Suppressor macrophage treated with lipopolysaccharide for 1 hour (primary cell): ENCODE measurements at regions not wholly inside any gene's neighbourhood (a gene's known extent, or its start where the extent isn't known, plus 50 kb on each side); places are given as distances from the start of the nearest gene placed in this dataset.
A peak's percentile ranks its signal among the peaks of the same experiment; 100 is the strongest.

ENCODE experiments used
- DNase-seq, 3 donors: peaks; one replicate each; pipeline ENCODE4 v3.0.0-alpha.2; 2020 to 2022

DNA sequence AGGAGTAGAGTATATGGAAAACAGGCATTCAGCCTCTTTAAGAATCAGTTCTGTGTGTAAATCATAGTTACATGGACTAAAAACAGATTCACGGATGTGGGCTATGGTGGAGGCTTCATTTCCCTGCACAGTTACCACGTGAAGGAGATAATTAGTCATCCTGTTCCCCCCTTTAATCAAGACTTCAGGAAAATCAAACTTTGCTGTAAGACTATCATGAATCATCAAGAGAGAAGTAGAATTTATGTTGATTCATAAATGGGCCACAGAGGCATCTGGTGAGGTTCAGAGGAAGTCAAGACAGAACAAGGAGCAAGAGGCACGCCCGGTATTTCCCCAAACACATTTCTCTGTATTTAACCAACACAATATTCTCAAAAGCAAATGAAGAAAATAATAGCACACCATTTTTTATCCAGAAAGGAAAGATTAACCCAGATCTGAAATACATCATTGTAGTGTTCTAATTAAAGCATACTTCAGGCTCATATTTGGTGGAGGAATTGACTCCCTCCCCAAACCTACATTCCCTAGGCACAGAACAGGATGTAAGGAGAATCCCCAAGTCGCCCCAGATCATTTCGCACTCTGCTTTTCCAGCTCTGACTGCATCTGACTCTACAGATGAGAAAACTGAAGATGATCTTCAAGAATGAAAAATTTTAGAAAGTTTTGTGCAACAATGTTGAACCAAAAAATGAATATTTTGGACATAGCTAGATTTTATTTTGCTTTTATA lies 175.8 kb upstream of the GAS1 start:
- peak; percentile 24 to 60 (median 56) for DNase-seq

DNA sequence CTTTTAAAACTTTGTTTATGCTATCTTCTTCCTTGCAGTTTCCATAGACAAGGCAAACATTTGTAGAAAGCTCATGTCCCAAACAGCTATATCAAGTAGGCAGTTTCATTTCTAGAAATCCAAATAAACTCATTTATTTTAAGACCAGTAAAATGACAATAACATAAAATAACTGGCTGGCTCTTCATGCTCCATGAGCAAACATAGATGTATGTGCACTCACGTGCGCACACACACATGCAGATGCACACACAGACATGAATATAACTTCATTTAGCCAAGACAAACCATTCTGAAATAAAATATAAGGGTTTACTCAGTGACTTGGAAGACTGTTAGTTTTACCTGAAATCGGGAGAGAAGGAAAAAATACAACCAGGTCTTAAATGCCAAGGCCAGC lies 176.5 kb upstream of the GAS1 start:
- DNase-seq, result no peak

DNA sequence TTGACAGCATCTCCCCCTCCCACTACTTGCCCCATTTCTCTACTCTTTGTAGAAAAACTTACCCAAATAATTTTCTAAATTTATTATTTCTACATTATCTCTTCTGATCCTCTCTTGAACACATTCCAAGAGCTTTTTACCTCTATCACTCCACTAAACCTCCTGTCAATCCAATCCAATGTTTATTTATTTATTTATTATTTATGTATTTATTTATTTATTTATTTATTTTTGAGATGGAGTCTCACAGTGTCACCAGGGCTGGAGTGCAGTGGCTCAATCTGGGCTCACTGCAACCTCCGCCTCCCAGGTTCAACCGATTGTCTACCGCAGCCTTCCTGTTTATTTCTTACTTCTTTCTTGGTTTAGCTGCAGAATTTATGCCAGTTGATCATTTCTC lies 178.5 kb upstream of the GAS1 start:
- no peak for DNase-seq

DNA sequence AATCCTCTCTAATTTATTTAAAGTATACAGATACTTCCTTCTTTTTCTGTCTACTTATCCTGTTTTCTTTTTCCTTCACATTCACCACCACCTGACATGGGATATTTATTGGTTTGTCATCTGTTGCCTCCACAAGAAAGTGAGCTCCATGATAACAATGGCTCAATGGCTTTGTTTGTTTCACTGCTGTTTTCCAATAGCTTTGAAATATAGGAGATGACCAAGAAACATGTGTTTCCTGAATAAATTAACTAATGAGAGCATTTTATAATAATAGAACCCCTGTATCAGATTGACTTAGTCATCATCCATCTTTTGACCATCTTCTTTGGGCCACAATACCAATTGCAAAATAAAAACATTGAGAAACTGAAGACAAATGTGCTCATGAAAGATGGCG lies 180.2 kb upstream of the GAS1 start:
- no peak for DNase-seq

DNA sequence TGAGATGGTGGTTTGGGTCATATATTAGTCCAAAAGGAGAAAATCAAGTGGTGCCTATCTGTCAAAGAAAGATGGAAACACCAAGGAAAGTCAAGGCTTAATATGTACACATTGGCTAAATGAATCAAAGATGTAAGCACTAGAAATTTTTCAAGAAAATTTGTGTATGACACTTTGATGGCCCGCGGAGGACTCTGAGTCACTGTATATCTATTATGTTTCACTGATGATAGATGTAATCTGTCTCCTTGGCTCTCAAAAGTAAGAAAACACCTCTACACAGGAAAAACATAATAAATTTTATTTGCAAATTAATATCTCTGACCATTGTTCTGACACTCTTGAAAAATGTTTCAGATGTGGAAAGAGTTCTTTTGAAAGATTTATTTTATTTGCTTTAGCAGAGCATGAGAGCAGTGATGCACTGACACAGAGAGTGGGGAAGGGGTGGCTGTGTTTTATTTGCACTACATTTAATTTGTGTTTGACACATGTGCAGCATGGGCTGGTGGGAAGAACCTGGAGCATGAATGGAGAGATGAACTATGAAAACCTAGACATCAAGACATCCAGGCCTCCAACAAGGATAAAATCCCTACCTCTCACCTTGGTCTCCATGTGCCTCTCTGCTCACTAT lies 180.8 kb upstream of the GAS1 start:
- DNase-seq, result no peak

DNA sequence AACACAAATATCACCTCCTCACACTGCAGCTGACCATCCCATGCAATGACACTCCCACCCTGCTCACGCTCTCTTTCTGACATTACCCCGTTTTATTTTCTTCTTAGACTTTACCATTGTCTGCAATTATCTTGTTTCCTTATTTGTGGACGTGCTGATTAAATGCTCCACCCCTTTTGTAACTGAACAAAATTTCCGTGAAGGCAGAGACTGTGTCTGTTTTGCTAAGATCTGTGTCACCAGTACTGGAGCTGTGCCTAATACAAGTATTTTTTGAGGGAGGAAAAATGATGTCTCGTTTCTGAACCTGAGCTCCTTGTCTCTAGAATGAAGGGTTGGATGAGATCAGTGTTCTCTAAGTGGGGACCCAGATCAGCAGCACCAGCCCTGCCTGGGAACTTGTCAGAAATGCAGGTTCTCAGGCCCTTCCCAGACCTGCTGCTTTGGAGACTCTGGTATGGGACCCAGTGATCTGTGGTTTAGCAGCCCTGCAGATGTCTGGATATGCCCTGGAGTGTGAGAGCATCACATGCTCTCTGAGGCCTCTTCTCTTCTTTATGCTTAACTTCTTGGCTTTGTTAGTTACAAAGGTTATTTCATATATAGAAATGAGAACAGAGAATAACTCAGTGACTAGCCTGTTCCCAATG lies 181.7 kb upstream of the GAS1 start:
- no peak for DNase-seq

DNA sequence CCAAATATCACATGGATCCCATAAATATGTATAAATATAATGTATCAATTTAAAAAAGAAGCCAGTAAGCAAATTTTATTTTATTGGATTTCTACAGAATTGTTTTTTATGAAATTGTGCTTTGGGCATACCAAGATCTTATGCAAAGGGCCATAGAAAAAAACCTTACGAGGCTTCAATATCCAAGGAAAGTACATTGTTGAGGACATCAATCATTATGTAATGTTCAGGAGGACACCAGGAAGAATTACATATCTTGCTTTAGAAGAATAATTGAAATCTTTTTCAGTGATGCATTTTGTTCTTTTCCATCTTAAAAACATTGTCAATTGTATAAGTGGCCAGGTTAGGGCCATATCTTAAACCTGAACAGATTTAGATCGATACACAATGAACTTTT lies 187.8 kb upstream of the GAS1 start:
- DNase-seq, result no peak

DNA sequence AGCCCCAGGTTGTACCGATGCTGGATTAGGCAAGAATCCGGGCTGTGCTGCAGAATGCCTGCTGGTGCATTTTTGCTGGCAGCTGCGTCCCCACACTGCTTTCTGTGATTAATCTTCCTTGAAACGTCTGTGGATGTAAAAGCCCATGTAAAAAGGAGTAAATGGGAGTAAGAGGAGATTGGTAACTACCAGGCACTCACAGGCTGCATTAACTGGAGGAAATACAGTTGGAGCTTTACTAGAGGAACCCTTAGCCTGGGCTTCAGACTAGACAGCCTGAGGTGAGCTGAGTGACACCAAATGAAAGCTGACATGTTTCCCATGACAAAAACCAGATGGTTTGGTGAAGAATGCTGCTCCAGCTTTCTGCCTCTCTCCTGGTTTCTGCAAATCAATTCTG lies 190.4 kb upstream of the GAS1 start:
- no peak for DNase-seq

DNA sequence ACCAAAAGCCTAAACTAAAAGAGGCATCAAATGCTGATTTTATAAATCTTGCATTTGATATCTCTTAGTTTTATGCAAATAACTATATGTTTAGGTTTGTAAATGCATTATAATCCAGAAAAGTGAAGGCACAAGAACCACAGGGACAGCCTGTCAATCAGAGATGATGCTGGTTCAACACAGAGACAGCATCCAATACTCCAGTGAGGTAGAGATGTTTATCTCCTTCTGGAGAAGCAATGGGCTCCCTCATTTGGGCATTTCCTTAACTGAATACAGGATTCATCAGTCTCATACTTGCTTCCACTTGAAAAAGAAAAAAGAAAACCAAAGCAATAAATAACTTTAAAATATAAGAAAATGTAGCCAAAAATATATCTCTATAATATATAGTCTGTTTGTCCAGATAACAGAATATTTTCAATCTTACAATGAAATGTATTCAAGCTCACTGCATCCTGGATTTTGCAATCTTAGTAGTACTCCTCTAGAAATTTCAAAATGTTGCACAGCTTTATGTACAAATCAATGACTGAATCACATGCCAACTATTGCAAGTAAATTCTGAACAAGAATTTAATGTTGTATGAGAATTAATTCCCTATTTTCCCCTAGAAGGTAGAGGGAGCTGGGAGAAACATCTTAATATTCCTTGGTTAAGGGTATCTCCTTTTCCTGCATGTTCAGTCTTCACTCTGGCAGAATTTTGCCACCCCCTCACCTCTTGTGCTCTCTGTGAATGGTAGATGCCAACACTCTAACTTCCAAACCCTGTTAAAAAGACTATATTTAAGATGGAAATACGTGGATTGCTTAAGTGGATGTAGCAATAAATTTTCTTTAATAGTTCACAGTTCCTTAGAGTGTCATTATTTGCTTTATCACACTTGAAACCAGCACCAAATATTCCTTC lies 191.1 kb upstream of the GAS1 start:
- DNase-seq, result no peak

DNA sequence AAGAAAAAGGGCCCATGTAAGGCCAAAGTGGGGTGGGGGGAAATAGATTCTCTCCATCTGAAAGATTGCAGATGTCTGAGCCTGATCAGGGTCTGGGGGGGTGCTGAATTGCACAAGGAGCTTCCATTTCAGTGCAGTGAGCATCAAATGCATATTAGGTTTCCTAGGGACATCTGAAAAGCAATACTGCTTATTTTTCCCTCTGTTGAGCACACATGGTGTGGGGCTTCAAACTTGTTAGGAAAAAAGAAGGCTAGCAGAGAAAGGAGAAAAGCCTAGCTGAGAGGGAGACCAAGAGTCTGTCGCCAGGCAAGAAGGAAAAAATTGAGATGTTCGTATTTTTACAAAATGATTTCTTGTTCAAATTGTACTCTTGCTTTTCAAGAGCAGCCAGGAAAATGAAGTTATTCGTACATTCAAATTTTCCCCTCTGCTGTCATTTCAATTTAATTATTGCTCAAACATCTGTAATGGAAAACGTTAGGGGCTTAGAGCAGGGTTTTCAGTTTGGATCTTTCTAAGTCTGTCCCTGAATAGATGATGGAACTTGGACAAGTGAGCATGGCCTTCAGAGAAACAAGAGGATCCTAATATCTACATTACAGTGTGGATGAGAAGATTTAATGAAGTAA lies 191.9 kb upstream of the GAS1 start:
- DNase-seq, result no peak

DNA sequence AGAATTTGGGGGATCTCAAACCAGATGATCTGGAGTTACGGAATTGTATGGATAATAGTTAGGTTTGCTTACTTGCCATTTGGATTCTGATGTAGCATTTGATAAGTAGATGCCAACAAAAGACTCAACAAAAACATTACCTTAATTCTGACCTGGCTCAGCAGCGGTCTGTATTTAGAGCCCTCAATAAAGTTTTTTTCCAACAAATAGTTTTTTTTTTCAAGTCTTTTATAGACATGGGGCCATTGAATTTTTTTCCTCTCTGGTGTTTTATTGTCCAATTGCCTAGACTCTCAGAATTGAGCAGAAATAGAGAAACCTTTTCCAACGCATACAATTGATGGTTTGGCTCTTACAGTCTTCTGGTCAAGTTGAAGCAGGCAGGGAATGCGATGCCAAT lies 192.8 kb upstream of the GAS1 start:
- no peak for DNase-seq

DNA sequence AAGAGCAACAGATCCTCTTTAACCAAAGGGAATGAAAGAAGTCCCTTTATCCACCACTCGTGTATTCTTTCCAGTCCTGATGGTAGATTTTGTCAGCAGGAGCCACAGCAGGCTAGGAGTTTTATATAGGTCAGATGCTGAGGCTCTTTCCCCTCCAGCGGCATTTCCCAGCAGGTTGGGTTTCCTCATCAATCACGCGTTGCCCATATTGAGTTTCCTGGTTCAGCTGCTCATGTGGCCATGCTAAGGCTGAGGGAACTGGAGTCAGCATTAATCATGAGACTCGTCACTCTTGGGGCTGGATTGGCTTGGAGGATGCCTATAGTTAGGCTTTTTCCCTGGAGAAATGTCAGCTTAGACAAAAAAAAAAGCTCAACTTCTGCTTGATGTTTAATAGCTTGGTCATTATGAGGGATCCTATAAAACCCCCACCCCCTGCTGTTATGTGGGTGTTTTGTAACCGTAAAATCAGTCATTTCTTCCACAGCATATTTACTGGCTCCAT lies 193.4 kb upstream of the GAS1 start:
- no peak for DNase-seq

DNA sequence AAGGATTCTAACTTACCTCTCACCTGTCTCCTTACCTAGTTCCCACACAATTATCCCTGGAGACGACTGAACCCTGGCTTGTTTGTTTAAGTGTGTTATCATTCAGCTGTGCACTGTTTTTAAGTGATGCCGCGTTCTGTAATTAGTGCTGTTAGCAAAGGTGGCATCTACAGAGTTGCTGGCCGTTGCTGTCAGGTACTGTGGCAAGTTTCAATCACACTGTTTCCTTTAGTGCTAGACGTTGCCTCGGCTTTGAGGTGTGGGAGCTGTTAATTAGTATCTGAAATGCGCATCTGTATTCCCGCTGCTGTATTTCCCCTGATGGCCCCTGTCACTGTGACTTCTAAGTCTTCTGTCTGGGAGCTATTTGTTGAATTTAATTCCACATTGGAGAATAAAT lies 193.8 kb upstream of the GAS1 start:
- no peak for DNase-seq

DNA sequence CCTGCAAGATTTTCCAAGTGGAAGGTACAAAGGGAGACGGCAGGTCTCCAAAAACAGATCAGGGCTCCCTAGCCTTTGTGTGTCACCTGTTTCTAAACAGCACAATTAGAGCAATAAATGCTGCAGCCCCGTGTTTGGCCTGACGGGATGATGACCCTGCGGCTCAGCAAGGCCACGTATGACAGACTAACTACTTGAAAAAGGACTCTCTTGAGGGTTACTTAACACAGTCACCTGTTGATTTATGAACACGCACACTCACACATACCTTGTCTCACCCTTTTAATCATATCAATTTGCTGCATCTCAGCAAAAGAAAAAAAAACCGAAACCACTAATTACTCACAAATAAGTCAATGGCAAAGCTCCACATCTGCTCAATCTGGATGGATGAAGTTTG lies 199.6 kb upstream of the GAS1 start:
- no peak for DNase-seq

DNA sequence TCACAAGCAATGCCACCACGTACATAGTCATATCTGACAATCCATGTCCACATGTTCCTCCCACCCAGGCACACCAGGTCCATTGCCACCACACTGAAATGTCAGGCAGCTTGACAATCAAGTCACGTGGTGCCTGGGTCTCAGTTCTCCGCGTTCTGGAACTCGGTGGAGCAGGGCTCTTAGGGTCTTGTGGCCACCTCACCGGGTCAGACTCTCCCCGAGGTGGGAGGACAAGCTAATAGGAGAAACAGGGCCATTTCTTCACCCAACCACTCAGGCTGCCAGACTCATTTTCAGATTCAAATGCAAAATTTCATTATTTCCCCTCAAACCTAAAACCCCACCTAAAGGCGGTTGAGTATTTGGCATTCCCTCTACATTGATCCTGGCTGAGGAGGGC lies 200.5 kb upstream of the GAS1 start:
- no peak for DNase-seq

DNA sequence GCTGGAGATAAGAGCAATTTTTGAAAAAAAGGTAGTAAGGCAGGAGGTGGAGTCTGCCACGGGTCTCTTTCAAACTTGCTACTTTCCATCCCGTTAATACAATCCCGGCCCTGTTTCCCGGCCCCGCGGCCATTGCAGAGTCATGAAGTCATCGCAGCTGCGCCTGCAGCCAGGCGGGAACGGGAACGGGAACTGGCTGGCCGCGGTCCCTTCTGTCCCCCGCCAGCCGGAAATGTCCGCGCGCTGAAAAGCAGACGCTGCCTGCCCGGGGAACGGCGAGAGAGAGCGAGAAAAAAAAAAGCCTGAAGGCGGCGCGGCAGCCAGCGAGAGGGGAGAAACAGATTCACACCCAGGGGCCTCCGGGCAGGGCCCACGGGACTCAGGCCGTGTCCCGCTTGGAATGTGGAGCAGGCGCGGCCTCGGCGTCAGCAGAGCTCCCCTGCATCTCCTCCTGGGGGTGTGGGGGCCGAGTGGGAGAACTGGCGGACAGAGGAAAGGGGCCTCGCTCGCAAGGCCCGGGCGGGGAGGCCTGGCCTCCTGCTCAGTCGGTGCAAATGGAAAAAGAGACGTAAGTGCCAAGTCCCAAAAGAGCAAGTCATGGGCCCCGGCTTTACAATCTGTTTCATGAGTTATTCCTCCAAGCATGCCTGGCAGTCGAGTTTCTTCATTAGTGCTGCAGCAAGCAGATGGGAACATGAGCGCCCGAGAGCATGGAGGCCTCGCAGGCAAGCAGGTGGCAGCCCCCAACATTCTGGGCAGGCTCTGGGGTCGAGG lies 201.2 kb upstream of the GAS1 start:
- peak; percentile 59 to 75 (median 71) for DNase-seq

DNA sequence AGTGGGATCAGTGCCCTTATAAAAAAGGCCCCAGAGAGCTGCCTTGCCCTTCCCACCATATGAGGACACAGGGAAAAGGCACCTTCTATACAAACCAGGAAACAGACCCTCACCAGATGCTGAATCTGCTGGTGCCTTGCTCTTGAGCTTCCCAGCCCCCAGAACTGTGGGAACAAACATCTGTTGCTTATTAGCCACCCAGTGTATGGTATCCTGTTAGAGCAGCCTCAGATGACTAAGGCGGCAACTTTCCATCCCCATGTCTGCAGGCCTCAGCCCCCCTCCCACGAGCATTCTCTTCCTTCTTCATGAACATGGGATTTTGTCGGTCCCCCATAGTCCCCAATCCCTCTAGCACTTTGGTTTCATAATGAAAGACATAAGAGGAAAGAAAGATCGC lies 202.5 kb upstream of the GAS1 start:
- no peak for DNase-seq

DNA sequence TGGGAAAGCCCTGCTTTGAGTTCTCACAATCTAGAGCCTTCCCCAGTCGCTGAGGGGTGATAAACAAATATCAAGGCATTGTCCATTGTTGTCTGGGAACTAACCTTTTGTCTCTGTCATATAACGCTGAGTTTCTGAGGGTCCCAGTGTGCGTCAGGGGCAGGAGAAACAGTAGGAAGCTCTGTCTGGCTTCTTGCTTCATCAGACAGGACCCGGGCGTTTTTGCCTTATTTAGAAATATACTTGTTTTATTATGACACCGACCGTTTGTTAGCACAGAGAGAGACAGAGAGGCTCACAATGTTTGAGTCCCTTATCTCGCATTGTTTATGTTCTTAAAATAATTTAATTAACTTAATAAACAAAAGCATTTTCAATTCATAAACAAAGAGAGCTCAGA lies 204.9 kb upstream of the GAS1 start:
- no peak for DNase-seq

DNA sequence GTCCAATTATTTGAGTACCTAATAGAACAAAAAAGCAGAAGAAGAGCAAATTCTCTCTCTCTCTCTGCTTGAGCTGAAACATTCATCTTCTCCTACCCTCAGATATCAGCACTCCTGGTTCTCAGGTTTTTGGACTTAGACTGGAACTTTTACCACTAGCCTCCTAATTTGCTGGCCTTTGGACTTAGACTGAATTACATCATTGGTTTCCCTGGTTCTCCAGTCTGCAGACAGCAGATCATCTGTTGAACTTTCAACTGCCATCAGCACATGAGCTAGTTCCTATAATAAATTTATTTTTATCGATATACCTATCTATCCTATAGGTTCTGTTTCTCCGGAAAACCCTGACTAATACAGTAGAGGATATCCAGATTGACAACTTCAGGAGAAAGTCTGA lies 208.9 kb upstream of the GAS1 start:
- no peak for DNase-seq

DNA sequence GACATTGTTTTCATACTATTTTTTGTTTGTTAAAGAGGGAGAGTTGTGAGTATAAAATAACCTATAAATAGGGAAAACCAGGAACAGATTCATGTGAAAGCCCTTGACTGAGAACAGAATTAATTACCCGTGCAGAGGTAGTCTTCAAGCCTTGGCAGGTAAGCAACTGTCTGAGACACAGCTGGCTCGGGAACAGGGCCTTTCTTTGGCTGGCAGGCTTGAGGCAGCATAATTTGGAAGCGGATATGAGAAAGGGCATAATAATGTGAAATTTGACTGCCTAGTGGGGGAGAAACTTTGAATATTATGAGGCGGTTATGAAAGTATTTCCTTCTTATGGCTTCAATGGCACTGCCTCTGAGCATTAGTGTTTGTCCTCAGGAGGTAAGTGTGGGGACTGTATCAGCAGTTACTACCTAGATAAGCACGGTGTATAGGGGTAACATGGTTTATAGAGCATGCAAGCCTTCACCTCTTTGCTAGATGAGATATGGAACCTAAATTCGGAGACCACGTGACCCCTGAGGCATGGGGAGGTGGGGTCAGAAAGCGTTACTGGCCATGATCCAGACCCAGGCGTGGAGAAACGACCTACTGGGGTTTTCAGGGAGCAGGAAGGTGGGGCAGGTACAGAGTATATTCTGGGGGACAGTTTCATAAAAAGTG lies 210.2 kb upstream of the GAS1 start:
- no peak for DNase-seq

DNA sequence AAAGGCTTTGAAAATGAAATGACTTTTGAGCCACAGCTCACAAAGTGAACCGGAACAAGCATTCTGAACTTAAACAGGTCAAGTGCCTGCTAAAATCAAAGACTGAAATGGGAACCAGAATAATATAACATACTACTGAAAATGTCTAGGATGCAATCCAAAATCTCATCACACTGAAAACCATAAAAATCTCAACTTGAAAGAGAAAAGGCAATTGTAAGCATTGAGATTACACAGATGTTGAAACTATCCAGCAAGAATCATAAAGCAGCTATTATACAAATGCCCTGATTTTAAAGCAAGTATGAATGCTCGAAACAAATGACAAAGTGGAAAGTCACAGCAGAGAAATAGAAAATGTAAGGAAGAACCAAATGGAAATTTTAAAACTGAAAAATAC lies 211.5 kb upstream of the GAS1 start:
- DNase-seq, result no peak
